ENCODE measurements at regions not wholly inside any gene's neighbourhood (a gene's known extent, or its start where the extent isn't known, plus 50 kb on each side); places are given as distances from the start of the nearest gene placed in this dataset.

DNA sequence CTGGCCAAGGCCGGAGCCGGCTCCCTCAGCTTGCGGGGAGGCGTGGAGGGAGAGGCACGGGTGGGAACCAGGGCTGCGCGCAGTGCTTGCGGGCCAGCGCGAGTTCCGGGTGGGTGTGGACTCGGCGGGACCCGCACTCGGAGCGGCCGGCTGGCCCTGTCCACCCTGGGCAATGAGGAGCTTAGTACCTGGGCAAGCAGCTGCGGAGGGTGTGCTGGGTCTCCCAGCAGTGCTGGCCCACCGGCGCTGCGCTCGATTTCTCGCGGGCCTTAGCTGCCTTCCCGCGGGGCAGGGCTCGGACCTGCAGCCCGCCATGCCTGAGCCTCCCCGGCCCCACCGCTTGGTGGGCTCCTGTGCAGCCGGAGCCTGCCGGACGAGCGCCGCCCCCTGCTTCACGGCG lies 91.4 kb upstream of the MAN1A1 start:
- H3K4me3 ChIP-seq = no peak overlapping the region
- intact Hi-C loops (cut with DNase I) = no loop called here
- TF ChIP-seq, protein P1, sequence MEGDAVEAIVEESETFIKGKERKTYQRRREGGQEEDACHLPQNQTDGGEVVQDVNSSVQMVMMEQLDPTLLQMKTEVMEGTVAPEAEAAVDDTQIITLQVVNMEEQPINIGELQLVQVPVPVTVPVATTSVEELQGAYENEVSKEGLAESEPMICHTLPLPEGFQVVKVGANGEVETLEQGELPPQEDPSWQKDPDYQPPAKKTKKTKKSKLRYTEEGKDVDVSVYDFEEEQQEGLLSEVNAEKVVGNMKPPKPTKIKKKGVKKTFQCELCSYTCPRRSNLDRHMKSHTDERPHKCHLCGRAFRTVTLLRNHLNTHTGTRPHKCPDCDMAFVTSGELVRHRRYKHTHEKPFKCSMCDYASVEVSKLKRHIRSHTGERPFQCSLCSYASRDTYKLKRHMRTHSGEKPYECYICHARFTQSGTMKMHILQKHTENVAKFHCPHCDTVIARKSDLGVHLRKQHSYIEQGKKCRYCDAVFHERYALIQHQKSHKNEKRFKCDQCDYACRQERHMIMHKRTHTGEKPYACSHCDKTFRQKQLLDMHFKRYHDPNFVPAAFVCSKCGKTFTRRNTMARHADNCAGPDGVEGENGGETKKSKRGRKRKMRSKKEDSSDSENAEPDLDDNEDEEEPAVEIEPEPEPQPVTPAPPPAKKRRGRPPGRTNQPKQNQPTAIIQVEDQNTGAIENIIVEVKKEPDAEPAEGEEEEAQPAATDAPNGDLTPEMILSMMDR (IDR thresholded peaks at IDR 0.05) = no peak
- no peaks in the 10 kb centered on the region for H3K9me3 ChIP-seq
- H3K4me1 ChIP-seq = peaks cover 7% of the 10 kb centered on the region
- H3K27me3 ChIP-seq = no peaks in the 10 kb centered on the region
- no peaks in the 10 kb centered on the region for H3K36me3 ChIP-seq
- ATAC-seq = no peak
- no peak overlapping the region for H3K27ac ChIP-seq
- DNase-seq = no peak

DNA sequence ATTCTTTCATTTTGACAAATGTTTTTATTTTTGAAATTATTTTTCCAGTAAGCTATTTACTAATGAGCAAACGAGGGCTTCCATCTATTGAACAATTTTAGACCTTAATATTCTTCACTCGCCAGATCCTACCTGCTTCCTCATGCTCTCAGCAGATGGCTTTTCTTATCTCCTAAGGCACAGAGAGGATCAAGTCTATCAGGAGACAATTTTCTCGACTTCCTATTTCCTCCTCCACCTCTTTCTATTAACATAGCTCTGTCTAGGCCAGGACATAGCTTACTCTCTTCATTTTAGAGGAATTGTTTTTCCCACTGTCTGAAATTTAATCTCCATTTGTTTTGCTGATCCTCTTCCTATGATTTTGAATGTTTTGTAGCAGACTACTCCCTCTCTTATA lies 87.0 kb upstream of the MAN1A1 start:
- Histone ChIP-seq H3K4me1 (no peaks in the 10 kb centered on the region), H3K9me3 (no peaks in the 10 kb centered on the region), H3K27me3 (no peaks in the 10 kb centered on the region), H3K36me3 (no peaks in the 10 kb centered on the region), H3K4me3 (no peak overlapping the region), H3K27ac (no peak overlapping the region)
- intact Hi-C loops (cut with DNase I) = no loop called here
- no peak for DNase-seq
- ATAC-seq = no peak
- TF ChIP-seq, protein P1 (IDR thresholded peaks at IDR 0.05) = no peak

DNA sequence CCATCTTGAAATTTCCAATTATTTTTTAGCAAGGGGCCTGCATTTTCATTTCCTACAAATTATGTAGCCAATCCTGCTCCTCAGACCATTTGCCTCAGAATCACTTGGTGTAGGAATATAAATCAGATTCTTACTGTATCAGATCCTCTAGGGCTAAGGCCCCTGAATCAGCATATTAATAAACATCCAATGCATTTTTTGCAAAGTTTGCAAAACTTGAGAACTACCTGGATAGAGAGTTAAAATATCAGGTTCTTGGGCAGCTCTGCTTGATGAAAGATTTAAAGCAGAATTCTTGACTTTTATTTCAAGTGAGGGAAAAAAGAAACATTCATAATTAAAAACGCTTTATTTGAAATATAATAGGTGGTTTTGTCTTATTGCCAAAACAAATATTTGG lies 82.2 kb upstream of the MAN1A1 start:
- TF ChIP-seq, protein P1 (IDR thresholded peaks at IDR 0.05) = no peak
- no peaks in the 10 kb centered on the region for H3K27me3 ChIP-seq
- H3K9me3 ChIP-seq = no peaks in the 10 kb centered on the region
- intact Hi-C loops (cut with DNase I) = no loop called here
- ATAC-seq (no peak), DNase-seq (no peak)
- no peaks in the 10 kb centered on the region for H3K36me3 ChIP-seq
- H3K4me3 ChIP-seq = no peak overlapping the region
- H3K27ac ChIP-seq = no peak overlapping the region
- no peaks in the 10 kb centered on the region for H3K4me1 ChIP-seq

DNA sequence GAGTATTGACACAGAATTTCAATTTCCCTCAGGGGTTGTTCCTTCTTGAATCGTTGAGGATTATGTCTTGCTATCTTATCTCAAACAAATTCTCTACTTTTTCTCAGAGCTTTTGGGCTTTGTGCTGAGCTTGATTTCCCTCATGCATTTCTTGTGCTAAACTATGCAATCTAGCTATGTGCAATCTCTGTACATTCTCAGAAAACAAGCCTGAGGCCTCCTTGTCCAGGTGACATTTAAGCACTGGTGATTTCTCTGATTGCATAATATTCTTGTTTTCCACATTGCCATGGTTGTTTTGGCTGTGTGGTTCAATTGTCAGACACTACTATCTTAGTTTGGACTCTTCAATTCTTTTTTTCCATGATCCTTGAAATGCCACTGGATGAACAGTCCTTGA lies 81.2 kb upstream of the MAN1A1 start:
- H3K36me3 ChIP-seq = no peaks in the 10 kb centered on the region
- no peak for DNase-seq
- intact Hi-C loops (cut with DNase I) = no loop called here
- no peak overlapping the region for H3K4me3 ChIP-seq
- TF ChIP-seq, protein P1 (IDR thresholded peaks at IDR 0.05) = no peak
- no peaks in the 10 kb centered on the region for H3K27me3 ChIP-seq
- no peak for ATAC-seq
- no peak overlapping the region for H3K27ac ChIP-seq
- no peaks in the 10 kb centered on the region for H3K9me3 ChIP-seq
- H3K4me1 ChIP-seq = no peaks in the 10 kb centered on the region

DNA sequence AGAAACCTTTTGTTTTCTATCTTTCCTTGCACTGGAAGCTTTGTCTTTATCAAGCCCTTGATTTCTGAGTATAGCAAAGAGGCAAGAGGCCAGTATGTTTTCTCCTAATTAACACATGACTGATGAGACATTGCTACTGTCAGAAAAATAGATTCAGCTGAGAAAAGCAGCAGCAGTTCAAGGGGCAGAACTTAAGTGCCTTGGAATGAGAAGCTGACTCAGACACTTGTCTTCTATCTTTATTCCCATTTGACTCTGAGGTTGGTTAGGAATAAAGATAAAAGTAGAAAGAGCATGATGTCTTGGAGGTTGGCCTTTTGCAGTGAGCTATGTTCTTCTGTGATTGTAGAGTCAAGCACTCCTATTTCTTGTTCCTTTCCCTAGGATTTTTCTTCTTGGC lies 79.1 kb upstream of the MAN1A1 start:
- no peak overlapping the region for H3K4me3 ChIP-seq
- TF ChIP-seq, protein P1 (IDR thresholded peaks at IDR 0.05) = no peak
- H3K27ac ChIP-seq = no peak overlapping the region
- no peak for DNase-seq
- ATAC-seq = no peak
- H3K27me3 ChIP-seq = no peaks in the 10 kb centered on the region
- intact Hi-C loops (cut with DNase I) = no loop called here
- H3K36me3 ChIP-seq = no peaks in the 10 kb centered on the region
- H3K4me1 ChIP-seq = no peaks in the 10 kb centered on the region
- no peaks in the 10 kb centered on the region for H3K9me3 ChIP-seq

DNA sequence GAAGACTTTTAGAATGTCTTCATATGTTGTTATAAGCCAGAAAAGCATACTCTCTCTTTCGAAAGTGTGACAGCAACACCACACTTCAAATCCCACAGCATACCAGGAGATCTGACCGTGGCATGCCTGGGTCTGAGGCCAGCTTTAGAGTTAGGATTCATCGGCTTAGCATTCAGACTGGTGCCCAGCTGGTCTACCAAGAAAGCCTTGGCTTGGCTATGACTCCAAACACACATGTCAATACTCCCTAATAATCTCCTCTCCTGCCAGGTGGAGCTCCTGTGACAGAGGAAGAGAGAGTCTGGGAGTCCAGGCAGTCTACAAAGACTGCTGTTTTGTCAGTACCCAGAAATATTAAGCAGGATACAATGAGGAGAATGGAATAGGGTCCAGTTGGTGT lies 77.1 kb upstream of the MAN1A1 start:
- Histone ChIP-seq H3K9me3 (no peaks in the 10 kb centered on the region), H3K27ac (no peak overlapping the region), H3K36me3 (no peaks in the 10 kb centered on the region), H3K4me3 (no peak overlapping the region), H3K27me3 (no peaks in the 10 kb centered on the region), H3K4me1 (no peaks in the 10 kb centered on the region)
- DNase-seq (no peak), ATAC-seq (no peak)
- intact Hi-C loops (cut with DNase I) = no loop called here
- TF ChIP-seq, protein P1 (IDR thresholded peaks at IDR 0.05) = no peak

Data from upper lobe of right lung (tissue), 1 donor.